ENCODE measurements at regions not wholly inside any gene's neighbourhood (a gene's known extent, or its start where the extent isn't known, plus 50 kb on each side); places are given as distances from the start of the nearest gene placed in this dataset.

DNA sequence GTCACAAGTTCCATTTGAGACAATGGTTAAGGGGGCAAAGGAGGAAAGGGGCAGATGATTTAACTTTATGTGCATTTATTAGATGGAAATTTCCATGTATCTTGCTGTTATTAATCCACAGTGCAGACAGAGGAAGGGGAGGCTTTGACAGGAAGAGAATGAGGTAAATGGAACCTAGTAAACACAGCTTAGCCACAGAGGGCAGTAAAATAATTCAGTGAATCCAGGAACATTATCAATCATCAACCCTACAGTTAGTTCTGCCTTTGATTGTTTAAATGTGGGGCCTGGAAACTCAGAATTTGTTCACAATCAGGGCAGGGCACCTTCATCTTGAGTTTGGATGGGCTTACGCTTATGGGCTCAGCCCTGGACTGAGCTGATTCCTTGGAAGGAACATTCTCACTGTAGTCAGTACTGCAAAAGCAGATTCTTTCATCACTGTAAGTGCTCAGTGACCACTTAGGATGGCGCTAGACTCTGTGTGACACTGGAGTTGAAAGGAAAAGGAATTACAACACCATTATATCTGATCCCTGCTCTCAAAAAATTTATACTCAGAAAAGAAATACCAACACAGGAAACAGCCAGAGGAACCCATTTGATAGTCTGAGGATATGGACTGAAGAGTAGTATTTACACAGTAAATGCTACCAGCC lies 169.5 kb downstream of the PIK3R1 start (continued):
- TF ChIP-seq, protein P1, sequence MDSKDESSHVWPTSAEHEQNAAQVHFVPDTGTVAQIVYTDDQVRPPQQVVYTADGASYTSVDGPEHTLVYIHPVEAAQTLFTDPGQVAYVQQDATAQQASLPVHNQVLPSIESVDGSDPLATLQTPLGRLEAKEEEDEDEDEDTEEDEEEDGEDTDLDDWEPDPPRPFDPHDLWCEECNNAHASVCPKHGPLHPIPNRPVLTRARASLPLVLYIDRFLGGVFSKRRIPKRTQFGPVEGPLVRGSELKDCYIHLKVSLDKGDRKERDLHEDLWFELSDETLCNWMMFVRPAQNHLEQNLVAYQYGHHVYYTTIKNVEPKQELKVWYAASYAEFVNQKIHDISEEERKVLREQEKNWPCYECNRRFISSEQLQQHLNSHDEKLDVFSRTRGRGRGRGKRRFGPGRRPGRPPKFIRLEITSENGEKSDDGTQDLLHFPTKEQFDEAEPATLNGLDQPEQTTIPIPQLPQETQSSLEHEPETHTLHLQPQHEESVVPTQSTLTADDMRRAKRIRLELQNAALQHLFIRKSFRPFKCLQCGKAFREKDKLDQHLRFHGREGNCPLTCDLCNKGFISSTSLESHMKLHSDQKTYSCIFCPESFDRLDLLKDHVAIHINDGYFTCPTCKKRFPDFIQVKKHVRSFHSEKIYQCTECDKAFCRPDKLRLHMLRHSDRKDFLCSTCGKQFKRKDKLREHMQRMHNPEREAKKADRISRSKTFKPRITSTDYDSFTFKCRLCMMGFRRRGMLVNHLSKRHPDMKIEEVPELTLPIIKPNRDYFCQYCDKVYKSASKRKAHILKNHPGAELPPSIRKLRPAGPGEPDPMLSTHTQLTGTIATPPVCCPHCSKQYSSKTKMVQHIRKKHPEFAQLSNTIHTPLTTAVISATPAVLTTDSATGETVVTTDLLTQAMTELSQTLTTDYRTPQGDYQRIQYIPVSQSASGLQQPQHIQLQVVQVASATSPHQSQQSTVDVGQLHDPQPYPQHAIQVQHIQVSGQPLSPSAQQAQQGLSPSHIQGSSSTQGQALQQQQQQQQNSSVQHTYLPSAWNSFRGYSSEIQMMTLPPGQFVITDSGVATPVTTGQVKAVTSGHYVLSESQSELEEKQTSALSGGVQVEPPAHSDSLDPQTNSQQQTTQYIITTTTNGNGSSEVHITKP (tag by site-specific recombination; IDR thresholded peaks at IDR 0.05) = no peak
- TF ChIP-seq ZNF707 (tag by site-specific recombination; IDR thresholded peaks at IDR 0.05) = no peak
- TF ChIP-seq, protein P2, sequence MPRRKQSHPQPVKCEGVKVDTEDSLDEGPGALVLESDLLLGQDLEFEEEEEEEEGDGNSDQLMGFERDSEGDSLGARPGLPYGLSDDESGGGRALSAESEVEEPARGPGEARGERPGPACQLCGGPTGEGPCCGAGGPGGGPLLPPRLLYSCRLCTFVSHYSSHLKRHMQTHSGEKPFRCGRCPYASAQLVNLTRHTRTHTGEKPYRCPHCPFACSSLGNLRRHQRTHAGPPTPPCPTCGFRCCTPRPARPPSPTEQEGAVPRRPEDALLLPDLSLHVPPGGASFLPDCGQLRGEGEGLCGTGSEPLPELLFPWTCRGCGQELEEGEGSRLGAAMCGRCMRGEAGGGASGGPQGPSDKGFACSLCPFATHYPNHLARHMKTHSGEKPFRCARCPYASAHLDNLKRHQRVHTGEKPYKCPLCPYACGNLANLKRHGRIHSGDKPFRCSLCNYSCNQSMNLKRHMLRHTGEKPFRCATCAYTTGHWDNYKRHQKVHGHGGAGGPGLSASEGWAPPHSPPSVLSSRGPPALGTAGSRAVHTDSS (tag by site-specific recombination; IDR thresholded peaks at IDR 0.05) = no peak
- no peak for TF ChIP-seq ZNF529 (tag by site-specific recombination; IDR thresholded peaks at IDR 0.05; ENCODE audit: insufficient replicate concordance)
- TF ChIP-seq ZNF16 (tag by site-specific recombination; IDR thresholded peaks at IDR 0.05; ENCODE audit: low read depth) = no peak
- TF ChIP-seq, protein P3, sequence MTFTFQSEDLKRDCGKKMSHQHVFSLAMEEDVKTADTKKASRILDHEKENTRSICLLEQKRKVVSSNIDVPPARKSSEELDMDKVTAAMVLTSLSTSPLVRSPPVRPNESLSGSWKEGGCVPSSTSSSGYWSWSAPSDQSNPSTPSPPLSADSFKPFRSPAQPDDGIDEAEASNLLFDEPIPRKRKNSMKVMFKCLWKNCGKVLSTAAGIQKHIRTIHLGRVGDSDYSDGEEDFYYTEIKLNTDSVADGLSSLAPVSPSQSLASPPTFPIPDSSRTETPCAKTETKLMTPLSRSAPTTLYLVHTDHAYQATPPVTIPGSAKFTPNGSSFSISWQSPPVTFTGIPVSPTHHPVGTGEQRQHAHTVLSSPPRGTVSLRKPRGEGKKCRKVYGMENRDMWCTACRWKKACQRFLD (tag by site-specific recombination; IDR thresholded peaks at IDR 0.05) = no peak
- no peak for TF ChIP-seq ZNF248 (tag by site-specific recombination; IDR thresholded peaks at IDR 0.05)

DNA sequence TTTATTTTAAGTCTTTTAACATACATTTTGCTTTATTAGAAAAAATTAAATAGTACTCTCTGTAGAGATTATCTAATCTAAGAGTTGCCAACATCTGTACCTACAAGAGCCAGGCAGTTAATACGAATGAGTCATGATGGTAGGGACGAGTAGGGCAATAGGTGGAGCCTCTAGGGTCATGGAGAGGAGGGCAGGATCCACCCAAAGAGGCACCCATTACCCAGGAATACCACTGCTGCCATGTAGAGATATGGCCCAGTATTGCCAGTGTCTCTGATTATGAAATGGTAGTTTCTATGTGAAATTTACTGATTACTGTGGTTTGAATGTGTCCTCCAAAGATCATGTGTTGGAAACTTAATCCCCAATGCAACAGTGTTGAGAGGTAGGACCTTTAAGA lies 170.4 kb downstream of the PIK3R1 start:
- no peaks in the 10 kb centered on the region for H3K36me3 ChIP-seq (ENCODE audit: control insufficient read depth in 2 of 2, insufficient read depth in 1 of 2, low read length in 2 of 2)
- no peaks in the 10 kb centered on the region for H3K9me3 ChIP-seq (ENCODE audit: control insufficient read depth, insufficient read depth, low read depth, low read length)
- POLR2A ChIA-PET = no interaction called here
- CTCF ChIA-PET = no interaction called here
- no peak for TF ChIP-seq ZNF596 (tag by site-specific recombination; IDR thresholded peaks at IDR 0.05)
- no peak for TF ChIP-seq ZNF768 (tag by site-specific recombination; IDR thresholded peaks at IDR 0.05)
- no peak for TF ChIP-seq ZNF341 (tag by site-specific recombination; IDR thresholded peaks at IDR 0.05; ENCODE audit: low read depth)
- TF ChIP-seq ZNF169 (tag by site-specific recombination; IDR thresholded peaks at IDR 0.05) = no peak
- TF ChIP-seq ZNF423 (tag by site-specific recombination; IDR thresholded peaks at IDR 0.05) = no peak
- TF ChIP-seq ZNF473 (tag by site-specific recombination; IDR thresholded peaks at IDR 0.05) = no peak
- TF ChIP-seq ZNF660 (tag by site-specific recombination; IDR thresholded peaks at IDR 0.05) = no peak
- no peak for TF ChIP-seq ZNF561 (tag by site-specific recombination; IDR thresholded peaks at IDR 0.05; ENCODE audit: borderline replicate concordance)
- H3K4me3 ChIP-seq (ENCODE audit: low read depth, low read length) = no peak overlapping the region
- H3K27ac ChIP-seq (ENCODE audit: extremely low read depth, low read depth, low read length) = no peak overlapping the region
- no peaks in the 10 kb centered on the region for H3K4me1 ChIP-seq (ENCODE audit: control insufficient read depth, insufficient read depth, low read length)

DNA sequence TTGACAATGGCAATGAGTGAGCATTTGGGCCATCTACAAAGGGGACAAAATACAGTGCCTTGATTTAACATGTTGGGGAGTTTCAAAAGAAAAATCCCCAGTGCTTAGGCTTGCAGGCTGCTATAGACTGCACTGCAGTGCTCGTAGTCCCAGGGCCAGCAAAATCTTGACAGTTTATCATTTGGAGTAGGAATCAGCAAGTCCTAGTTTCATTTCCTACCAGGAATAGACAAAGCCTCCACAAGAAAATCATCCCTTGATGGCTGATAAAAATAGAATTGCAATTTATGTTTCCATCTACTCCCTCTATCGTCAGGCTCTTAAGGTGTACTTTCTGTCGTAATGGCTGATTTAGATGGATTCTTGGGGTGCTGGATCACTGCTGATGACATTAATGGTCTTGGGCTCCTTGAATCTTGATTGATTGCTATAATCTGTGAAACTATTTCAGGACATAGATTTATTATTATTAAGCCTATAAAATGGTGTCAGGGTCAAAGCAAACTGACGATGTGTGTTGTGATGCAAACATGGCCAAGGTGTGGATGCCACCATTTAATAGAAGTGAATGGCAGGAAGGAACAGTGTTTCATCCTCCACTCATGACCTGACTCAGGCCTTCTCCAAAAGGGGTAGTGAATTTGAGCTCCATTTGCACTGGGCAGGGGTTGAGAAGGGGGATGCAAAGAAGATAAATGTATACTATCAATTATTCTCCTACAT lies 171.7 kb downstream of the PIK3R1 start:
- POLR2A ChIA-PET = no interaction called here
- Histone ChIP-seq H3K36me3 (ENCODE audit: control insufficient read depth in 2 of 2, insufficient read depth in 1 of 2, low read length in 2 of 2) (no peaks in the 10 kb centered on the region), H3K4me1 (ENCODE audit: control insufficient read depth, insufficient read depth, low read length) (no peaks in the 10 kb centered on the region), H3K9me3 (ENCODE audit: control insufficient read depth, insufficient read depth, low read depth, low read length) (no peaks in the 10 kb centered on the region), H3K27ac (ENCODE audit: extremely low read depth, low read depth, low read length) (no peak overlapping the region), H3K4me3 (ENCODE audit: low read depth, low read length) (no peak overlapping the region)
- CTCF ChIA-PET = interaction anchor here (0.7 to 0.8 kb wide), 2 partner anchors 10 to 17 kb away, joined by 3 read pairs; no protein-coding TSS in a partner anchor
- TF ChIP-seq ZNF133 (tag by site-specific recombination; IDR thresholded peaks at IDR 0.05) (no peak), ZNF76 (tag by site-specific recombination; IDR thresholded peaks at IDR 0.05; ENCODE audit: borderline replicate concordance, low read depth) (no peak), ZNF843 (tag by site-specific recombination; IDR thresholded peaks at IDR 0.05) (no peak), SCRT1 (tag by site-specific recombination; IDR thresholded peaks at IDR 0.05; ENCODE audit: borderline replicate concordance) (no peak), FEZF1 (tag by site-specific recombination; IDR thresholded peaks at IDR 0.05) (no peak), SP3 (tag by site-specific recombination; IDR thresholded peaks at IDR 0.05) (no peak), SP7 (tag by site-specific recombination; IDR thresholded peaks at IDR 0.05) (no peak), ZNF501 (tag by site-specific recombination; IDR thresholded peaks at IDR 0.05) (no peak), ZNF302 (tag by site-specific recombination; IDR thresholded peaks at IDR 0.05; ENCODE audit: low read depth) (no peak)
- TF ChIP-seq, protein P4, sequence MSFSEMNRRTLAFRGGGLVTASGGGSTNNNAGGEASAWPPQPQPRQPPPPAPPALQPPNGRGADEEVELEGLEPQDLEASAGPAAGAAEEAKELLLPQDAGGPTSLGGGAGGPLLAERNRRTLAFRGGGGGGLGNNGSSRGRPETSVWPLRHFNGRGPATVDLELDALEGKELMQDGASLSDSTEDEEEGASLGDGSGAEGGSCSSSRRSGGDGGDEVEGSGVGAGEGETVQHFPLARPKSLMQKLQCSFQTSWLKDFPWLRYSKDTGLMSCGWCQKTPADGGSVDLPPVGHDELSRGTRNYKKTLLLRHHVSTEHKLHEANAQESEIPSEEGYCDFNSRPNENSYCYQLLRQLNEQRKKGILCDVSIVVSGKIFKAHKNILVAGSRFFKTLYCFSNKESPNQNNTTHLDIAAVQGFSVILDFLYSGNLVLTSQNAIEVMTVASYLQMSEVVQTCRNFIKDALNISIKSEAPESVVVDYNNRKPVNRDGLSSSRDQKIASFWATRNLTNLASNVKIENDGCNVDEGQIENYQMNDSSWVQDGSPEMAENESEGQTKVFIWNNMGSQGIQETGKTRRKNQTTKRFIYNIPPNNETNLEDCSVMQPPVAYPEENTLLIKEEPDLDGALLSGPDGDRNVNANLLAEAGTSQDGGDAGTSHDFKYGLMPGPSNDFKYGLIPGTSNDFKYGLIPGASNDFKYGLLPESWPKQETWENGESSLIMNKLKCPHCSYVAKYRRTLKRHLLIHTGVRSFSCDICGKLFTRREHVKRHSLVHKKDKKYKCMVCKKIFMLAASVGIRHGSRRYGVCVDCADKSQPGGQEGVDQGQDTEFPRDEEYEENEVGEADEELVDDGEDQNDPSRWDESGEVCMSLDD (tag by site-specific recombination; IDR thresholded peaks at IDR 0.05) = no peak
